K562 (cell line): ENCODE measurements at regions not wholly inside any gene's neighbourhood (a gene's known extent, or its start where the extent isn't known, plus 50 kb on each side); places are given as distances from the start of the nearest gene placed in this dataset.

Experiments used
- ATAC-seq: fragments of 200-7000 bp; cut with Tn5 transposase; 3 replicates; pipeline ENCODE4 v1.9.1; 2020; ENCODE audit warnings: moderate library complexity
- BruUV-seq: library from RNA; stranded (reverse); fragments of 400-500 nt; replicated peaks from 2 replicates; lab custom pipeline; 2021; lab: Mats Ljungman, UMichigan
- CTCF ChIA-PET: fragments of 300-600 bp; formaldehyde crosslinking; extraction: SDS; loops from one replicate; lab custom pipeline; 2021; ENCODE audit warnings: low intra/inter-chr PET ratio; lab: Yijun Ruan, JAX
- POLR2A ChIA-PET: fragments of 300-600, 350-650 bp; sonication (Branson Sonifier 250); formaldehyde crosslinking; extraction: SDS; loops from one replicate; lab custom pipeline; 2021; ENCODE audit warnings: antibody characterized with exemption, inconsistent platforms; lab: Yijun Ruan, JAX
- DNase-seq, 4 experiments: peaks; one replicate each; pipeline versions ENCODE4 v3.0.0 to v3.0.0-alpha.2; 2011 to 2018; ENCODE audit warnings: low spot score in 3 of 4, mixed read lengths in 3 of 4; ENCODE audit errors: extremely low read depth in 1 of 4
- FAIRE-seq: peaks from 2 replicates; lab custom pipeline; 2011; peaks lifted over from hg19 to GRCh38; lab: Jason Lieb, UNC
- H2AFZ ChIP-seq: 2 replicates; pipeline ENCODE4 v1.6.0; 2011; ENCODE audit warnings: low read depth, low read length, control low read depth, inconsistent platforms
- H3K27ac ChIP-seq: fragments of 200-600 bp; 3 replicates; pipeline ENCODE4 v1.8.0; 2011; ENCODE audit warnings: low read depth, mild to moderate bottlenecking, control low read depth, inconsistent platforms, low read length, moderate library complexity, mixed read lengths; ENCODE audit errors: extremely low read depth
- H3K27me3 ChIP-seq, 2 experiments: fragments of 300-600 bp in 1 of 2; 2 replicates in 1 of 2; 3 replicates in 1 of 2; pipeline versions ENCODE4 v1.6.0 to v1.8.0; 2011; ENCODE audit warnings: inconsistent platforms in 2 of 2, low read length in 2 of 2, mild to moderate bottlenecking in 1 of 2, mixed read lengths in 1 of 2, moderate library complexity in 1 of 2; ENCODE audit not compliant: control insufficient read depth in 2 of 2, insufficient read depth in 2 of 2
- H3K36me3 ChIP-seq: fragments of 300-600 bp; 3 replicates; pipeline ENCODE4 v1.8.0; 2011; ENCODE audit warnings: mild to moderate bottlenecking, low read length, inconsistent platforms; ENCODE audit not compliant: control insufficient read depth, insufficient read depth
- H3K4me1 ChIP-seq, 2 experiments: fragments of 200-600 bp in 1 of 2; replicated peaks in 1 of 2; 2 replicates in 1 of 2; 3 replicates in 1 of 2; pipeline versions ENCODE4 v1.5.1 to v1.8.0; 2011; ENCODE audit warnings: inconsistent platforms in 2 of 2, low read length in 2 of 2, mild to moderate bottlenecking in 1 of 2, mixed read lengths in 1 of 2, moderate library complexity in 1 of 2; ENCODE audit not compliant: control insufficient read depth in 2 of 2, insufficient read depth in 2 of 2
- H3K4me2 ChIP-seq: 2 replicates; pipeline ENCODE4 v1.6.1; 2011; ENCODE audit warnings: low read length, control low read depth, inconsistent platforms, mixed read lengths; ENCODE audit not compliant: insufficient read depth
- H3K4me3 ChIP-seq: fragments of 200-600 bp; sonication (generic), shearing (Covaris generic); 2 replicates; pipeline ENCODE4 v1.5.1; 2016; ENCODE audit warnings: control low read depth, inconsistent platforms
- H3K79me2 ChIP-seq: fragments of 200-600 bp; 3 replicates; pipeline ENCODE4 v1.8.0; 2011; ENCODE audit warnings: low read length, inconsistent platforms; ENCODE audit not compliant: control insufficient read depth, insufficient read depth
- H3K9ac ChIP-seq, 2 experiments: 2 replicates each; pipeline versions ENCODE4 v1.6.0 to v1.6.1; 2011; ENCODE audit warnings: low read depth in 2 of 2, low read length in 2 of 2, control low read depth in 1 of 2, inconsistent platforms in 1 of 2, mild to moderate bottlenecking in 1 of 2, mixed read lengths in 1 of 2; ENCODE audit not compliant: insufficient read depth in 1 of 2
- H3K9me1 ChIP-seq: one replicate; pipeline ENCODE4 v1.6.0; 2011; ENCODE audit warnings: inconsistent platforms, mild to moderate bottlenecking, low read length, moderate library complexity; ENCODE audit not compliant: control insufficient read depth, insufficient read depth
- H3K9me3 ChIP-seq: replicated peaks from 2 replicates; pipeline ENCODE4 v1.5.1; 2011; ENCODE audit warnings: low read depth, low read length, inconsistent platforms; ENCODE audit not compliant: control insufficient read depth, insufficient read depth
- H4K20me1 ChIP-seq: replicated peaks from 2 replicates; pipeline ENCODE4 v1.6.1; 2011; ENCODE audit warnings: low read length, inconsistent platforms, mixed read lengths; ENCODE audit not compliant: control insufficient read depth, insufficient read depth
- LCOR ChIP-seq: sonication (generic); formaldehyde crosslinking; IDR thresholded peaks from 2 replicates; pipeline ENCODE4 v1.8.0; 2022; ENCODE audit warnings: mild to moderate bottlenecking, missing genetic modification reagents
- PPARD ChIP-seq: fragments of 250-450 bp; sonication (Bioruptor Pico); IDR thresholded peaks from 2 replicates; pipeline ENCODE4 v1.8.0; 2022; ENCODE audit warnings: inconsistent platforms, mild to moderate bottlenecking, moderate library complexity
- RFX1 ChIP-seq: fragments of 450-650 bp; IDR thresholded peaks from 2 replicates; pipeline ENCODE4 v1.6.1; 2016; ENCODE audit warnings: mild to moderate bottlenecking, moderate library complexity
- WGBS: fragments of 100-300 bp; shearing (Covaris generic); methylation state at CpG from one replicate; pipeline ENCODE4 v1.1.6; 2016; ENCODE audit warnings: low coverage, mixed read lengths; ENCODE audit not compliant: insufficient coverage; ENCODE audit errors: missing lambda C conversion rate; 5-methylcytosine and 5-hydroxymethylcytosine counted together
- in situ Hi-C: fragments of 300-500 bp; cut with MboI; formaldehyde crosslinking; loops from 4 replicates; pipeline ENCODE4 v1.15.0; 2018; ENCODE audit warnings: inconsistent platforms, mixed read lengths
- intact Hi-C: fragments of 100-400 bp; cut with micrococcal nuclease; formaldehyde crosslinking; loops from 2 replicates; pipeline ENCODE4 v1.14.2; 2022
- TF ChIP-seq, protein P1 (sequence below): sonication (generic); formaldehyde crosslinking; IDR thresholded peaks from 2 replicates; pipeline ENCODE4 v1.8.1; 2023; ENCODE audit warnings: missing genetic modification reagents, mild to moderate bottlenecking, borderline replicate concordance
- TF ChIP-seq, protein P2 (sequence below): fragments of 450-650 bp; formaldehyde crosslinking; IDR thresholded peaks from 2 replicates; pipeline ENCODE4 v1.4.0; 2022; ENCODE audit warnings: missing genetic modification characterization

DNA sequence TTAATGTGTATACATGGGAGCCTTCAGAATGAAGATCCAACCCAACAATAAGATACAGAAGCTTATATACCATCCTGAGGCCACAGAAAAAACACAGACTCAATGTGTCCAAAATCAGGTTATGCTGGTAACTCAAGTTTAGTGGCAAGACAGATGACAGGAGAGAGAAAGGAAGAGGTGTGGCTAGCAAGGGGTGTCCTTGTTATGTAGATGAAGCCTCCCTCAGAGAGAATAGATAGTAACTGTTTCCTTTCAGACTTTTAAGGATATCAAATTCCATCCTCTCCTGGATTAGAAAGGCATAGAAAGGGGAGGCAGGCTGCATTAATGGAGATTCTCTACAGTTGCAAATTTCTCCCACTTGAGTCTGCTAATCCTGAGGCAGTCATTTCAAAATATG is 447.4 kb downstream of the GABRB3 start (continued):
- TF ChIP-seq, protein P1, sequence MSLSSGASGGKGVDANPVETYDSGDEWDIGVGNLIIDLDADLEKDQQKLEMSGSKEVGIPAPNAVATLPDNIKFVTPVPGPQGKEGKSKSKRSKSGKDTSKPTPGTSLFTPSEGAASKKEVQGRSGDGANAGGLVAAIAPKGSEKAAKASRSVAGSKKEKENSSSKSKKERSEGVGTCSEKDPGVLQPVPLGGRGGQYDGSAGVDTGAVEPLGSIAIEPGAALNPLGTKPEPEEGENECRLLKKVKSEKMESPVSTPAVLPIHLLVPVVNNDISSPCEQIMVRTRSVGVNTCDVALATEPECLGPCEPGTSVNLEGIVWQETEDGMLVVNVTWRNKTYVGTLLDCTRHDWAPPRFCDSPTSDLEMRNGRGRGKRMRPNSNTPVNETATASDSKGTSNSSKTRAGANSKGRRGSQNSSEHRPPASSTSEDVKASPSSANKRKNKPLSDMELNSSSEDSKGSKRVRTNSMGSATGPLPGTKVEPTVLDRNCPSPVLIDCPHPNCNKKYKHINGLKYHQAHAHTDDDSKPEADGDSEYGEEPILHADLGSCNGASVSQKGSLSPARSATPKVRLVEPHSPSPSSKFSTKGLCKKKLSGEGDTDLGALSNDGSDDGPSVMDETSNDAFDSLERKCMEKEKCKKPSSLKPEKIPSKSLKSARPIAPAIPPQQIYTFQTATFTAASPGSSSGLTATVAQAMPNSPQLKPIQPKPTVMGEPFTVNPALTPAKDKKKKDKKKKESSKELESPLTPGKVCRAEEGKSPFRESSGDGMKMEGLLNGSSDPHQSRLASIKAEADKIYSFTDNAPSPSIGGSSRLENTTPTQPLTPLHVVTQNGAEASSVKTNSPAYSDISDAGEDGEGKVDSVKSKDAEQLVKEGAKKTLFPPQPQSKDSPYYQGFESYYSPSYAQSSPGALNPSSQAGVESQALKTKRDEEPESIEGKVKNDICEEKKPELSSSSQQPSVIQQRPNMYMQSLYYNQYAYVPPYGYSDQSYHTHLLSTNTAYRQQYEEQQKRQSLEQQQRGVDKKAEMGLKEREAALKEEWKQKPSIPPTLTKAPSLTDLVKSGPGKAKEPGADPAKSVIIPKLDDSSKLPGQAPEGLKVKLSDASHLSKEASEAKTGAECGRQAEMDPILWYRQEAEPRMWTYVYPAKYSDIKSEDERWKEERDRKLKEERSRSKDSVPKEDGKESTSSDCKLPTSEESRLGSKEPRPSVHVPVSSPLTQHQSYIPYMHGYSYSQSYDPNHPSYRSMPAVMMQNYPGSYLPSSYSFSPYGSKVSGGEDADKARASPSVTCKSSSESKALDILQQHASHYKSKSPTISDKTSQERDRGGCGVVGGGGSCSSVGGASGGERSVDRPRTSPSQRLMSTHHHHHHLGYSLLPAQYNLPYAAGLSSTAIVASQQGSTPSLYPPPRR (CRISPR knock-in tag): no peak
- TF ChIP-seq, protein P2, sequence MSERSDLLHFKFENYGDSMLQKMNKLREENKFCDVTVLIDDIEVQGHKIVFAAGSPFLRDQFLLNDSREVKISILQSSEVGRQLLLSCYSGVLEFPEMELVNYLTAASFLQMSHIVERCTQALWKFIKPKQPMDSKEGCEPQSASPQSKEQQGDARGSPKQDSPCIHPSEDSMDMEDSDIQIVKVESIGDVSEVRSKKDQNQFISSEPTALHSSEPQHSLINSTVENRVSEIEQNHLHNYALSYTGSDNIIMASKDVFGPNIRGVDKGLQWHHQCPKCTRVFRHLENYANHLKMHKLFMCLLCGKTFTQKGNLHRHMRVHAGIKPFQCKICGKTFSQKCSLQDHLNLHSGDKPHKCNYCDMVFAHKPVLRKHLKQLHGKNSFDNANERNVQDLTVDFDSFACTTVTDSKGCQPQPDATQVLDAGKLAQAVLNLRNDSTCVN (CRISPR knock-in tag): no peak
- TF ChIP-seq PPARD (CRISPR knock-in tag): no peak
- TF ChIP-seq, all 486 proteins: peak for 0

DNA sequence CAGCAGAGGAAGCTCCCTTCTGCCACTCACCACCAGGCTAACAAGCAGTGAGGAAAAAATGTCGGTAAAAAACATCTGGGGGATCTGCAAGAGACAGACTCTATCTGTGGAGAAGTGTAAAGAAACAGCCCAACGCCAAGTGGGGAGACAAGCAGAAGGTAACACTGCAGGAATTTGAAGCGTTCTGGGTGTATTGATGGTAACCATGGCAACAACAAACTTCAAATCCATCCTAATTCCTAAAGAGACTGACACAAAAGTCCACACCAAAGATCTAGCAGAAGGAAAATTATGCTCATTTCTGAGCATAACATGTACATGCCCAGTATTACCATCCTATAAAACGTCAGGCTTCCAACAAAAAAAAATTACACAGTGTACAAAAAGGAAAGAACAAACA is 449.3 kb downstream of the GABRB3 start:
- ChIA-PET POLR2A (no interaction called here), CTCF (no interaction called here)
- TF ChIP-seq RFX1 (peak; percentile 73), LCOR (no peak)
- Histone ChIP-seq H3K79me2 (no peaks in the 10 kb centered on the region), H3K36me3 (no peaks in the 10 kb centered on the region), H3K9me3 (no peaks in the 10 kb centered on the region), H3K27ac (no peak overlapping the region), H3K4me1 (no peaks in the 10 kb centered on the region), H4K20me1 (no peaks in the 10 kb centered on the region), H3K4me3 (no peak overlapping the region), H2AFZ (no peak overlapping the region), H3K9me1 (no peaks in the 10 kb centered on the region), H3K27me3 (no peaks in the 10 kb centered on the region), H3K9ac (no peak overlapping the region), H3K4me2 (no peak overlapping the region)
- no peak for DNase-seq
- in situ Hi-C loops: no loop called here
- 0% methylated on average over 4 of the region's 4 CpGs for WGBS
- ATAC-seq: no peak
- no TSS peak for BruUV-seq
- intact Hi-C loops: no loop called here
- no peak for FAIRE-seq
